ENCODE measurements at regions not wholly inside any gene's neighbourhood (a gene's known extent, or its start where the extent isn't known, plus 50 kb on each side); places are given as distances from the start of the nearest gene placed in this dataset.

- Histone ChIP-seq H3K4me2 (ENCODE audit: unreplicated experiment) (no peak overlapping the region), H3K4me1 (ENCODE audit: insufficient read depth) (peaks cover 10% of the 10 kb centered on the region), H3K9me2 (ENCODE audit: insufficient read depth) (no peaks in the 10 kb centered on the region), H3F3A (ENCODE audit: insufficient read depth) (no peaks in the 10 kb centered on the region; the same call in 1 of the 2 replicates), H3K27ac (no peak overlapping the region), H3K4me3 (no peak overlapping the region), H3K9me3 (ENCODE audit: low read depth) (no peaks in the 10 kb centered on the region), H3K9ac (no peak overlapping the region), H3K79me2 (ENCODE audit: insufficient read depth) (no peaks in the 10 kb centered on the region), H4K20me1 (ENCODE audit: insufficient read depth) (no peaks in the 10 kb centered on the region), H2AFZ (no peak overlapping the region), H3K36me3 (ENCODE audit: low read depth) (no peaks in the 10 kb centered on the region), H3K27me3 (replicated peaks; ENCODE audit: insufficient read depth) (no peaks in the 10 kb centered on the region)
- no peak for TF ChIP-seq EZH2 (IDR thresholded peaks at IDR 0.05; ENCODE audit: insufficient read depth, poor library complexity, severe bottlenecking)
- no peak for TF ChIP-seq EZH2phosphoT487 (IDR thresholded peaks at IDR 0.05; ENCODE audit: insufficient read depth, low read depth)
- no peak for DNase-seq
- in situ Hi-C loops (cut with MboI): no loop called here
- WGBS, 2 experiments (ENCODE audit: low coverage in 1 of 2, low lambda C conversion rate in 2 of 2, missing lambda C conversion rate in 2 of 2): 66 to 67% methylated on average over 4 of the region's 4 CpGs
These were observed 398.9 kb upstream of the FANCL start for GRCh38 chr2:58640042-58640441.

GRCh38 chr2:58638256-58638805 is 397.2 kb upstream of the FANCL start:
- Histone ChIP-seq H3K27ac (no peak overlapping the region), H3K9ac (no peak overlapping the region), H3K27me3 (replicated peaks; ENCODE audit: insufficient read depth) (no peaks in the 10 kb centered on the region), H4K20me1 (ENCODE audit: insufficient read depth) (no peaks in the 10 kb centered on the region), H3K79me2 (ENCODE audit: insufficient read depth) (no peaks in the 10 kb centered on the region), H3K9me3 (ENCODE audit: low read depth) (no peaks in the 10 kb centered on the region), H3K4me2 (ENCODE audit: unreplicated experiment) (peak overlapping the region; percentile 2), H2AFZ (peak overlapping the region; percentile 1; the same call in 1 of the 2 replicates), H3K36me3 (ENCODE audit: low read depth) (no peaks in the 10 kb centered on the region), H3K4me1 (ENCODE audit: insufficient read depth) (peaks cover 26% of the 10 kb centered on the region), H3K4me3 (no peak overlapping the region), H3K9me2 (ENCODE audit: insufficient read depth) (no peaks in the 10 kb centered on the region), H3F3A (ENCODE audit: insufficient read depth) (peaks cover 12% of the 10 kb centered on the region; the same call in 1 of the 2 replicates)
- 58 to 66% methylated on average over 3 of the region's 3 CpGs for WGBS, 2 experiments (ENCODE audit: low coverage in 1 of 2, low lambda C conversion rate in 2 of 2, missing lambda C conversion rate in 2 of 2)
- peak; percentile 20 for DNase-seq
- TF ChIP-seq EZH2 (IDR thresholded peaks at IDR 0.05; ENCODE audit: insufficient read depth, poor library complexity, severe bottlenecking) (no peak), EZH2phosphoT487 (IDR thresholded peaks at IDR 0.05; ENCODE audit: insufficient read depth, low read depth) (no peak)
- in situ Hi-C loops (cut with MboI): no loop called here

GRCh38 chr2:58636872-58637271 is 395.7 kb upstream of the FANCL start:
- in situ Hi-C loops (cut with MboI): no loop called here
- no peaks in the 10 kb centered on the region for H3K79me2 ChIP-seq (ENCODE audit: insufficient read depth)
- H3K27me3 ChIP-seq (replicated peaks; ENCODE audit: insufficient read depth): no peaks in the 10 kb centered on the region
- H3K9ac ChIP-seq: no peak overlapping the region
- no peak overlapping the region for H2AFZ ChIP-seq
- 67% methylated on average over 4 of the region's 4 CpGs for WGBS, 2 experiments (ENCODE audit: low coverage in 1 of 2, low lambda C conversion rate in 2 of 2, missing lambda C conversion rate in 2 of 2)
- peaks cover 28% of the 10 kb centered on the region for H3K4me1 ChIP-seq (ENCODE audit: insufficient read depth)
- peaks cover 16% of the 10 kb centered on the region; the same call in 1 of the 2 replicates for H3F3A ChIP-seq (ENCODE audit: insufficient read depth)
- H3K9me3 ChIP-seq (ENCODE audit: low read depth): no peaks in the 10 kb centered on the region
- TF ChIP-seq EZH2phosphoT487 (IDR thresholded peaks at IDR 0.05; ENCODE audit: insufficient read depth, low read depth) (no peak), EZH2 (IDR thresholded peaks at IDR 0.05; ENCODE audit: insufficient read depth, poor library complexity, severe bottlenecking) (no peak)
- H3K9me2 ChIP-seq (ENCODE audit: insufficient read depth): no peaks in the 10 kb centered on the region
- no peaks in the 10 kb centered on the region for H3K36me3 ChIP-seq (ENCODE audit: low read depth)
- H3K4me3 ChIP-seq: no peak overlapping the region
- no peak overlapping the region for H3K27ac ChIP-seq
- DNase-seq: no peak
- no peak overlapping the region for H3K4me2 ChIP-seq (ENCODE audit: unreplicated experiment)
- H4K20me1 ChIP-seq (ENCODE audit: insufficient read depth): no peaks in the 10 kb centered on the region

- Histone ChIP-seq H3K9ac (no peak overlapping the region), H3K27ac (no peak overlapping the region), H3K36me3 (ENCODE audit: low read depth) (no peaks in the 10 kb centered on the region), H3K4me3 (no peak overlapping the region), H2AFZ (no peak overlapping the region), H3K4me1 (ENCODE audit: insufficient read depth) (peaks cover 28% of the 10 kb centered on the region), H3K9me2 (ENCODE audit: insufficient read depth) (no peaks in the 10 kb centered on the region), H4K20me1 (ENCODE audit: insufficient read depth) (no peaks in the 10 kb centered on the region), H3K9me3 (ENCODE audit: low read depth) (no peaks in the 10 kb centered on the region), H3K79me2 (ENCODE audit: insufficient read depth) (no peaks in the 10 kb centered on the region), H3F3A (ENCODE audit: insufficient read depth) (peaks cover 16% of the 10 kb centered on the region; the same call in 1 of the 2 replicates), H3K4me2 (ENCODE audit: unreplicated experiment) (no peak overlapping the region), H3K27me3 (replicated peaks; ENCODE audit: insufficient read depth) (no peaks in the 10 kb centered on the region)
- in situ Hi-C loops (cut with MboI): no loop called here
- TF ChIP-seq EZH2phosphoT487 (IDR thresholded peaks at IDR 0.05; ENCODE audit: insufficient read depth, low read depth) (no peak), EZH2 (IDR thresholded peaks at IDR 0.05; ENCODE audit: insufficient read depth, poor library complexity, severe bottlenecking) (no peak)
- 64 to 71% methylated on average over 5 of the region's 5 CpGs for WGBS, 2 experiments (ENCODE audit: low coverage in 1 of 2, low lambda C conversion rate in 2 of 2, missing lambda C conversion rate in 2 of 2)
- no peak for DNase-seq
These were observed 394.8 kb upstream of the FANCL start for GRCh38 chr2:58635801-58636375.

Measured in GM23248 (cell line).